RWPE1 (cell line): ENCODE measurements at regions not wholly inside any gene's neighbourhood (a gene's known extent, or its start where the extent isn't known, plus 50 kb on each side); places are given as distances from the start of the nearest gene placed in this dataset.

Experiments
- CTCF ChIA-PET: fragments of 350-600 bp; sonication (Branson Sonifier 250); formaldehyde crosslinking; extraction: SDS; loops from one replicate; lab custom pipeline; 2021; lab: Yijun Ruan, JAX
- POLR2A ChIA-PET: fragments of 400-600 bp; formaldehyde crosslinking; extraction: SDS; loops from one replicate; lab custom pipeline; 2020; ENCODE audit warnings: antibody characterized with exemption; ENCODE audit not compliant: low non-redundant PET; lab: Yijun Ruan, JAX
- DNase-seq: peaks from one replicate; pipeline ENCODE4 v3.0.0; 2012; ENCODE audit warnings: low spot score
- H3K27ac ChIP-seq: fragments of 450-650 bp; 2 replicates; pipeline ENCODE4 v1.5.1; 2017
- CTCF ChIP-seq: fragments of 450-650 bp; conservative IDR thresholded peaks from 2 replicates; pipeline ENCODE4 v1.5.1; 2017; ENCODE audit warnings: low read depth, mild to moderate bottlenecking

- no peak for DNase-seq
- no peak overlapping the region for H3K27ac ChIP-seq
- ChIA-PET CTCF (interaction anchor here (0.6 to 0.9 kb wide), 2 partner anchors 21 to 276 kb away, joined by 3 read pairs; no protein-coding TSS in a partner anchor), POLR2A (no interaction called here)
- TF ChIP-seq CTCF: no peak
Measured at GRCh38 chr2:217671871-217672270, 330.9 kb downstream of the TNS1 start.

- no peak for DNase-seq
- CTCF ChIA-PET: no interaction called here
- TF ChIP-seq CTCF: no peak
- H3K27ac ChIP-seq: no peak overlapping the region
- POLR2A ChIA-PET: no interaction called here
Measured at GRCh38 chr2:217671075-217671474, 331.7 kb downstream of the TNS1 start.

- no peak for DNase-seq
- ChIA-PET POLR2A (no interaction called here), CTCF (no interaction called here)
- TF ChIP-seq CTCF: no peak
- no peak overlapping the region for H3K27ac ChIP-seq
Measured at GRCh38 chr2:217669831-217670230, 333.0 kb downstream of the TNS1 start.

GRCh38 chr2:217667512-217667911 is 335.3 kb downstream of the TNS1 start:
- ChIA-PET CTCF (no interaction called here), POLR2A (no interaction called here)
- no peak for DNase-seq
- H3K27ac ChIP-seq: no peak overlapping the region
- TF ChIP-seq CTCF: no peak

GRCh38 chr2:217667035-217667434 is 335.8 kb downstream of the TNS1 start:
- H3K27ac ChIP-seq: no peak overlapping the region
- ChIA-PET CTCF (no interaction called here), POLR2A (no interaction called here)
- no peak for TF ChIP-seq CTCF
- no peak for DNase-seq

GRCh38 chr2:217666338-217666737 is 336.5 kb downstream of the TNS1 start:
- H3K27ac ChIP-seq: no peak overlapping the region
- POLR2A ChIA-PET: no interaction called here
- no peak for DNase-seq
- no peak for TF ChIP-seq CTCF
- CTCF ChIA-PET: no interaction called here

GRCh38 chr2:217664761-217665160 is 338.0 kb downstream of the TNS1 start:
- TF ChIP-seq CTCF: no peak
- POLR2A ChIA-PET: no interaction called here
- DNase-seq: no peak
- H3K27ac ChIP-seq: no peak overlapping the region
- CTCF ChIA-PET: interaction anchor here (0.6 kb wide), 1 partner anchor 81 kb away, joined by 3 read pairs; no protein-coding TSS in a partner anchor
